Esophagus squamous epithelium (tissue), 4 donors: ENCODE measurements at regions not wholly inside any gene's neighbourhood (a gene's known extent, or its start where the extent isn't known, plus 50 kb on each side); places are given as distances from the start of the nearest gene placed in this dataset.

Experiments
- POLR2A ChIP-seq, 4 donors: fragments of 450-650 bp; IDR thresholded peaks; one replicate each; pipeline ENCODE4 v1.6.1; 2017; ENCODE audit warnings: antibody characterized with exemption in 4 of 4, mild to moderate bottlenecking in 4 of 4, moderate library complexity in 3 of 4
- TF ChIP-seq, protein P1 (sequence below), 6 experiments: fragments of 450-650 bp in 4 of 6; fragments of 200-600 bp in 2 of 6; sonication (generic) in 2 of 6; IDR thresholded peaks; one replicate each; pipeline ENCODE4 v1.5.1; 2016 to 2019; ENCODE audit warnings: antibody characterized with exemption in 6 of 6, mild to moderate bottlenecking in 4 of 6, moderate library complexity in 4 of 6

DNA sequence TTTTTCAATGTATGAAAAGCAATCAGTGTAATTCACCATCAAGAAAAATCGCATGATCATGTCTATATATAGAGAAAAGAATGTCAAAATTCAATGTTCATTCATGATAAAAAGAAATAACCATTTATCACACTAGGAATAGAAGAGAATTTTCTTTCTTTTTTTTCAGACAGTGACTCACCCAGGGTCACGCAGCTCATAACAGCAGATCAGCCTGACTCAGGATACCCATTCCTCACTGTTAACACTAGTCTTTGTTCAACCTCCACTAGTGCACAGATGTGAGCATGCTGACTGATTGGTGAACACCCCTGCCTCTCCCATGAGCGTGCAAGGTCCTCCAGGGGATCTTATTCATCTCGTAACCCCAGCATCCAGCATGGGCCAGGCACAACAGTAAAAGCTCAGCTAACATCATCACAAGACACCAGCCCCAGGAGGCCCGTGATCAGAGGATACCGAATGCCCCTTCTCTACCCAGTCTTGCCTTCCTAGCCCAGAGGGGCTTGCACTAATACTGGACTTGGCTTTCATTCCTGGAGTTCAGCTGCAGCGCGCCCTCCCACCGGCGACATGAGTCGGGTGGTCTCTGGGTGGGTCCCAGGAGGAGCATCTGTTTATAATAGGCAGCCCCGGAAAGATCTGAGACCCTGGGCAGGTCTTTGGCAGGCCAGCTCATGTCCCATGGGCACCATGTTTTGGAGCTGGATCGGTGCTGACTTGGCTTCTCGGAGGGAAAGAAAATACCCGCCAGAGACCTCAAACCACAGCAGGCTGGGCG is 539.5 kb upstream of the SLC10A2 start:
- TF ChIP-seq, protein P1, sequence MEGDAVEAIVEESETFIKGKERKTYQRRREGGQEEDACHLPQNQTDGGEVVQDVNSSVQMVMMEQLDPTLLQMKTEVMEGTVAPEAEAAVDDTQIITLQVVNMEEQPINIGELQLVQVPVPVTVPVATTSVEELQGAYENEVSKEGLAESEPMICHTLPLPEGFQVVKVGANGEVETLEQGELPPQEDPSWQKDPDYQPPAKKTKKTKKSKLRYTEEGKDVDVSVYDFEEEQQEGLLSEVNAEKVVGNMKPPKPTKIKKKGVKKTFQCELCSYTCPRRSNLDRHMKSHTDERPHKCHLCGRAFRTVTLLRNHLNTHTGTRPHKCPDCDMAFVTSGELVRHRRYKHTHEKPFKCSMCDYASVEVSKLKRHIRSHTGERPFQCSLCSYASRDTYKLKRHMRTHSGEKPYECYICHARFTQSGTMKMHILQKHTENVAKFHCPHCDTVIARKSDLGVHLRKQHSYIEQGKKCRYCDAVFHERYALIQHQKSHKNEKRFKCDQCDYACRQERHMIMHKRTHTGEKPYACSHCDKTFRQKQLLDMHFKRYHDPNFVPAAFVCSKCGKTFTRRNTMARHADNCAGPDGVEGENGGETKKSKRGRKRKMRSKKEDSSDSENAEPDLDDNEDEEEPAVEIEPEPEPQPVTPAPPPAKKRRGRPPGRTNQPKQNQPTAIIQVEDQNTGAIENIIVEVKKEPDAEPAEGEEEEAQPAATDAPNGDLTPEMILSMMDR (IDR thresholded peaks at IDR 0.05): no peak
- no peak for TF ChIP-seq POLR2A (IDR thresholded peaks at IDR 0.05)
